NCI-H1930 (cell line): ENCODE measurements at regions not wholly inside any gene's neighbourhood (a gene's known extent, or its start where the extent isn't known, plus 50 kb on each side); places are given as distances from the start of the nearest gene placed in this dataset.
A peak's percentile ranks its signal among the peaks of the same experiment; 100 is the strongest.
"Not testable (repeated sequence)": the region's sequence is repeated elsewhere in the genome, so short reads cannot be mapped to it uniquely, and the experiment has no call there.

Experiments
- DNase-seq, 2 experiments: peaks; one replicate each; lab custom pipeline; 2025; lab: John Stamatoyannopoulos, UW

DNA sequence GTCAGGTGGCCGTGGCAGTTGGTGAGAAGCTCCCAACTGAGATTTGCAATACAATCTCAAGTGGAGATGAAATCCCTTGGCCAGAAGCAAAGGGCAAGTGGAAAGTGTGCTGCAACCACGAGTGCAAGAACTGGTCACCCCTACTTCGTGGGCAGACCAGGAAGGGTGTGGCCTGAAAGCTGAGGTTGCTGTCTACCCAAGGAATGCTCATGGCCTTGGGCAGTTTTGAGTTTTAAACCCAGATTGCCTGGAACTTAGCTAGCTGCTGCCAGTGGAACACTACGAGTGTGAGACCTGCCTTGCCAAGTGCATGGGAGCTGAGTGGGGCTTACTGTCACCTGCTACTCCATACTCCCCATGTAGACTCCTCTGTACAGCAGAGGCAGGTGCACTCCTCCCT lies 113.3 kb upstream of the FAT3 start:
- no peak for DNase-seq

DNA sequence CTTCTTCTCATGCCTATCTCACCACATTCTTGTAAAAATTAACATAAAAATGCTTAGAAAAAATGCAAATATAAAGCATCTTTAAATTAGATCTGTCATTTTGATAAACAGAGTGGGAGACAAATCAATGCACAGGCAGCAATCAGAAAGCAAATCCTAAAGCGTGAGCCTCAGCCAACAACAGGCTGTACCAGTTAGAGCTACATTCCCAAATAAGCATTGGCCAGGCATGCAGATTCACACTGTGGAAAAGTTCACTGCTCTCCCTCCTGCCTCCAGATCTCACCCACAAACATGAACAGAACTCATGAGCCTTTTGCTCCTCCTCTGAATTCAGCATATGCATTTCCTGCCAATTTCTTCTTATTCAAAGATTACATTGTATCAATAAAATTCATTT lies 115.2 kb upstream of the FAT3 start:
- DNase-seq: no peak

DNA sequence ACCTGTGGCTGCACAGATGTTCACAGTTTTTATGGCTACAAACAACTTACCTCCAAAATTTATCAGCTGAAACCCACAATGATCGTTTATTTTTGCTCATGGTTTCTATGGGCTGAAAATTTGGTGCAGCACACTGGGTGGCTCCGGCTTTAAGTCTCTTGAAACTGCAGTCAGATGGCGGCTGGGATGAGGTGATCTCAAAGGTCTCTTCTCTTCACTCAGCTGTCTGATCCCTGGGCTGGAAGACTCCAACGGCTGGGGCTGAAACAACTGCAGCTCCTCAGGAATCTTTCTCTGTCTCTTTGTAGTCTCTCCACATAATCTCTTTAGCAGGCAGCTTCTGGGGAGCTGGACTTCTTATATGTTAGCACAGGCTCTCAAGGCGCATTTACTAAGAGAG lies 117.3 kb upstream of the FAT3 start:
- DNase-seq: no peak

DNA sequence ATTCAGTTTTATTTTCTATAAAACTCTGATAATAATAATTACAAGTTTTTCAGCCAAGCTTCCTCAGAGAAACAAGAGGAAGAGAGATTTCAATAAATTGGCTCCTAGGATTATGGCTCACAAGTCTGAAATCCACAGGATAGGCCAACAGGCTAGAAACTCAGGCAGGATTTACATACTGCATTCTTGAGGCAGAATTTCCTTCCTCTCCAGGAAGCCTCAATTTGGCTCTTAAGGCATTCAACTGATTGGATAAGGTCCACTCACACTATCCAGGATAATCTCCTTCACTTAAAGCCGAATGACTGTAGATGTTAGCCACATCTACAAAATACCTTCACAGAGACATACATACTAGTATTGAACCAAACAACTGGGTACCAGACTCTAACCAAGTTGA lies 120.3 kb upstream of the FAT3 start:
- no peak for DNase-seq

DNA sequence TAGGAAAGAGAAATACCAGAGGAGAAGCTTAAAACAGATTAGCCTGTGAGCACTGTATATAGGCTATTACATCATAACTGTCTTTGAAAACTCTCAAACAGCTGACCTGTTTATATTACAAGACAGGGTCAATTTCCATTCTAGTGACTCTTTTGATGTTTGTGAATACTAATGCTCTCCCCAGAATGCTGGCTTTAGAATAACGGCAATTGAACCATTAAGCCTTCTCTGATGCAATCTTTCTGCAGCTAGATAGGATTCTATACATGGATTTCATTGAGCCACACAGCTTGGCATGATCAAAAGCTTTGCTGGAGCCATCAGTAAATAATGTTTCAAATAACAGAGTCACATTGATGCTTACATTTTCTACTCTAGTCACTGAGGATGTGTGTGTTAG lies 122.7 kb upstream of the FAT3 start:
- peak; percentile 47 to 49 for DNase-seq

DNA sequence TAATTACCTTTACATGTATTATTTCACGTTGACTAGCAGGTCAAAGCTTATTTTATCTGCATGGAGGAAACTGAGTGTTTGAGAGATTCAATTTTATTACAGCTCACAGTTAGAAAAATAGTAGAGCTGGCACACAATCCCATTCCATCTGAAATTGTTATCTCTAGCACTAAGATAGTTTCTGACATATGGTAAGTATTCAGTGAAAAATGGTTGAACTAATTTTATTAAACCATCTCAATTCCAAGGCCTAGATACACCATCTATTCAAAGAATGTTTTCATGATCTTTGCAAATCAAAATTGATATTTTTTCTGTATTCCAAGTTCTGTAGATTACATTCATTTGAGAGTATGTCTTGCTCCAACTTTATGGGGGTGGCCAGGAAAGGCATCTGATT lies 125.4 kb upstream of the FAT3 start:
- DNase-seq: no peak

DNA sequence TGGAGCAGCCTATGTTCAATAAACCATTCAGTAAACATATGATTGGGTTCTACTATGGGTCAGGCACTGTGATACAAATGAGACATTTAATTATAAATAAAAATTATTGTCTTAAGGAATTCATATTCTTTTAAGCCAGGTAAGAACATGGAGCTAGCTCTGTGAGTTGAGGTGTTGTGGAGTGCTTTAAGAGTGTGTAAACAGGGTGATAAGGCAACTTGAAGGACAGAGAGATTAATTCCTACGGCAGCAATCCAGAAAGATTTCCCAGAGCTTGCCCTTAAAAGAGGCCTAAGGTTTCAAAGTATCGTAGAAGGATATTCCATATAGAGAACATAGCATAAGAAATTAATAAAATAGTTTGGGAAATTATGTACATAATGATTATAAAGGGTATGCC lies 126.4 kb upstream of the FAT3 start:
- no peak for DNase-seq

DNA sequence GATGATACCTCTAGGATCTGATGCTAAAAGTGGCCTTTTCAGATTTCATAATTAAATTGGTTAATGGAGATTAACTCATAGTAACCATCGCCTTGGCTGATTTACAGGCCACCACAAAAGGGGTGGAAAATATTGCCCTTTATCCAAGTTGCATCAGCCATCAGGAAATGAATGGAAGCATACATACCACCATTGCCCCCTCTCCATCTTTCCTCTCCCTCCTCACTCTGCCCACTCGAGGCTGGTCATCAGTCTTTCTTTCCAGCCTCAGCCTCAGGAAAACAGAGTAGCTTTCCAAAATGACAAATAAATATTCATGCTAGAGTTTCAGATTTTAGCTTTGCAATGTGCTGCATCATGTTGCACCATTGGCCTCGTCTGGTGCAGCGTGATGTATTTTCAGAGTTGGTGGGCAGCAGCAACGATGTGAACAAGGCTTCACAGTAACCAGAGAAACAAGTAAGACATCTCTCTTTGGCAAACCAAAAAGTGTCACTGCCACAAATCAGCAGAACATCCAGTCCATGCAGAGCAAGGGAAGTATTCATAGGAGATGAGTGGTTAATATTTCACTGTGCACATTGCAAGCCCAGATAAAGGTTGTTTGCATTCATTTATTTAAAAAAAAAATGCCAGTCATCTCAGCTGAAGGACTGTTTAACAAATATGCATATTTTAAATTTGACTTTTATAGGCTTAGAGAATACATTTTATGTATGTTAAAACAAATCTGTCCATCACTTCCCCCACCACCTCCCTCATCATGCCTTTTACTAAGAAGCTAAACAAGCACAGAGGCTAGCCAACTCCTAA lies 136.7 kb upstream of the FAT3 start:
- no peak for DNase-seq

DNA sequence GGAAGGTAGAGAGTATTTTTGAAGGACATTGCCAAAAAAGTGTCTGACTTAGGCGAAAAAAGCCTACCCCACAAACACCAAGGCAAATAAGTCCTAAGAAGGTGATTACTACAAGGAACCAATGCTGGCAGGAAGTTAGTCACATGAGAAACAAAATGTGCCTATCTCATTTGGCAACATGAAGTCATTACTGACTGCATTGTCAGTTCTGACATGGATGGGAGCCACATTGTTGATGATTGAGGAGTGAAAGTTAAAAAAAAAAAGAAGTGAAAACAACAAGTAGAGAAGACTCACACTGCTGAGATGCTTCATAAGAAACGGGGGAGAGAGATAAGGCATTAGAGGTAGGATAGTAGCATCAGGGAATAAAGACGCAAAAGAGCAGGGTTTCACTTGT lies 141.5 kb upstream of the FAT3 start:
- no peak for DNase-seq

DNA sequence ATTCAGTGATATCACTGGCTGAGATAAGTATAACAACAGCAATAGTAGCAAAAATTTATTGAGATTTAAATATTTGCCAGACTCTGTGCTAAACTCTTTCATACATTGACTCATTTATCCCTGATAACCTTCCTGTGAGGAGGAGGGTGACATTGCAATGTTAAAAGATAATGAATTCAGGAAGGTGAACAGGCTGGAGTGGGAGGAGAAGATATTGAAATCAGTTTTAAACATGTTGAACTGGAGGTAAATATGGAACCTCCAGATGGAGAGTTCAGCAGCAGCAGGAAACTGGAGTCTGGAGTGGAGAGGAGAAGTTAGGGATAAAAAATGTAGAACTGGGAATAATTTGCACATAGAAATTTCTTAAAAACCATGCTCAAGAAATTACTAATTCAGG lies 142.0 kb upstream of the FAT3 start:
- no peak for DNase-seq

DNA sequence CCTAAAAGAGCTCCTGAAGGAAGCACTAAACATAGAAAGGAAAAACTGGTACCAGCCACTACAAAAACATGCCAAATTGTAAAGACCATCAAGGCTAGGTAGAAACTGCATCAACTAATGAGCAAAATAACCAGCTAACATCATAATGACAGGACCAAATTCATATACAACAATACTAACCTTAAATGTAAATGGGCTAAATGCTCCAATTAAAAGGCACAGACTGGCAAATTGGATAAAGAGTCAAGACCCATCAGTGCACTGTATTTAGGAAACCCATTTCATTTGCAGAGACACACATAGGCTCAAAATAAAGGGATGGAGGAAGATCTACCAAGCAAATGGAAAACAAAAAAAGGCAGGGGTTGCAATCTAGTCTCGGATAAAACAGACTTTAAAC lies 150.1 kb upstream of the FAT3 start:
- not testable (repeated sequence) for DNase-seq

DNA sequence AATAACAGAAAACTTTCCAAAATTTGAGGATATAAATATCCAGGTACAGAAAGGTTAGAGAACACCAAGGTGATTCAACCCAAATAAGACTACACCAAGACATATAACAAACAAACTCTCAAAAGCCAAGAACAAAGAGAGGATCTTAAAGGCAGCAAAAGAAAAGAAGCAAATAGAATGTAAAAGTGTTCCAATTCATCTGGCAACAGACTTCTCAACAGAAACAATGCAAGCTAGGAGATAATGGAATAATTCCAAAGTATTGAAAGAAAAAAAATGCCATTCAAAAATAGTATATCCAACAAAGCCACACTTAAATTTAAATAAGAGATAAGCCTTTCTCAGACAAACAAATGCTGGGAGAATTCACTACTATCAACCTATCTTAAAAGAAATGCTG lies 153.0 kb upstream of the FAT3 start:
- no peak for DNase-seq

DNA sequence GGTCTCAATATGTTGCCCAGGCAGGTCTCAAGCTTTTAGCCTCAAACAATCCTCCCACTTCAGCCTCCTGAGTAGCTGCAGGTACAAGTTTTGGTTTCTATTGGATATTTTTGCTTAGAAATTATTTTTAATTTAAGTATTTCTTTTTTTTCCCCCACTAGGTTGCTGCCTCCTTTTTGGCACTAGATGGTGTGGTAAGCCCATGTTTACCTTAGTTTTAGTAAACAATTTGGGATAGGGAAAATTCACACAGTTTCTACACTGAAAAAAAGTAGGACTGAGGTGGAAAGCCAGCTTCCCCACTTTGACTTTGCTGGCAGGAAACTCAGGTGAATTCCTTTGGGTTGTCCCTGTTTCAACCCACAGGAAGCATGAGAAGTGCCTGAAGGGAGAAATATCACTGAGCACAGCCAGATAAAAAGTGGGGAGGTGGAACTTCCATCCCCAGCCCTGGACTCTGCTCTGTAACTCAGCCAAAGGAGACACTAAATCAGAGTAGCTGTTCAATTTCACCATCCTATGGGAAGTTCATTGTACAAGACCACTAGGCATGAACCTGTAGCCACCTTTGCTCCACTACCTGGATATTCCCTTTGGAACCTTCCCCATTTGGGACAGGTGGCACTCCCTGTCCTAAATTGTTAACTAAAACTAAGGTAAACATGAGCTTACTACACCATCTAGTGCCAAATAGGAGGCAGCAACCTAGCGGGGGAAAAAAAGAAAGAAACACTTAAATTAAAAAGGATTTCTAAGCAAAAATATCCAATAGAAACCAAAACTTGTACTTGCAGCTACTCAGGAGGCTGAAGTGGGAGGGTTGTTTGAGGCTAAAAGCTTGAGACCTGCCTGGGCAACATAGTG lies 154.4 kb upstream of the FAT3 start:
- no peak for DNase-seq

DNA sequence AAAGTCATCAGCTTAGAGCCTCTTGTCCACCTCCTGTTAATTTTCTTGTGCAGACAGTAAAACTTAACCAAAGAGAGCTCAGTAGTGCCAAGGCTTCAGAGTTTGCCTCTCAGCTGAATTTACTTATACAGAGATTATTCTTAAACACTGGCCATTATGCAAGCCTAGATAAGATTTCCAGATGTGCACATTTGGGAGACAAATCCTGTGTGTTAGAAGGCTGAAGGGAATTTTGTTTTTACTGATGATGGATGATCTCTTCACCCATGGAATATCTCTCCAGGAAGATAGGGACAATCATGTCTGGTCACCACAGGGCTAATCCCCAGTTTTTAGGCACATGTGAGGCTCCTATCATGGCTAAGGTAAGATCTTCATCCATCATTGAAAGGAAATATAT lies 157.6 kb upstream of the FAT3 start:
- DNase-seq: no peak

DNA sequence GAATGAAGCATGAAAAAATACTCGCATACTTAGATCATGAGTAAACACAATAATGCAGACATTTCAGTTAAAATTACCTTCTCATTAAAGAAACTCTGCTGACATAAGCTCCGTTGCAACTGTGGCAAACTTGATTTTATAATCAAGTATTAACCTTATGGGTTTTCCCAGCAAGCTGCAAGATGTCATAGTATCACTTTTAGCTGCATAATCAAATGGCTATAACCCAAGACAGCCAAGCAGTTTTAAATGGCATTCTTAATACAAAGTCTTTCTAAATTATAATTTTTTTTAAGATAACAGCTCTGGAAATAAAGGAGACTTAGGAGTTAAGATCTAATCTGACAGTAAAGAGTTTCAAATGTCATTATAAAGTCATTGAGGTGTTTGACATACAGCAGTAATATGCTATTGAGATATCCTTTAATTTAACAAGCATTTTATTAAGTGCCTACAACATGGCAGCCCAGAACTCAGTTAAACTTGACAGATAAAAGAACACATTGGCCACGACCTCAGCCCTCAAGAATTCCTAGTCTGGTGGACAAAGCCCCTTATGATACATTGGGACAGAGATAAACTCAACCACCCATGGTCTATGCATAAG lies 163.1 kb upstream of the FAT3 start:
- no peak for DNase-seq

DNA sequence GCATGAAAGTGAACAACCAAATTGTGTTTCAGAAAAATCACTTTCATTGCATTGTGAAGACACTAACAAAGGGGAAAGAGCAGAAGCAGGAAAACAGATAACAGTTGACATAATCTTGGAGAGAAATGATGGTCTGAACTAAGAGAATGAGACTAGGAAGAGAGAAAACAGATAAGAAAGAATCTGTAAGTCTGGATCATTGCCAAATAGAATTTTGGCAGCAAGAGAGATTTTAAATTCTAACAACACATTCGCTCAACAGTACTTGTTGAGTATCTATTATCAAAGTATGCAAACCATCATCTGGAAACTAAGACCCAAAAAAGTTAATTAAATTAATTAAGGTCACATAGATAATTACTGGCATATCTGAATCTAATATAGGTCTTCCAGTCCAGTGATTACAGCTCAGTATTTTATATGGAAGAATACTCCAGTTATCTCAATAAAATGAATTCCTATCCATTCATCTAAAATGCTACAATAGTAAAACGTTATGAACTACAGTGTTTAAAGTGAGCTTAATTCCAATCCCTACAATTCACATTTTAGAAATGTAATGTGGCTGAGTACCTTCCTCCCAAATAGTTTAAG lies 166.7 kb upstream of the FAT3 start:
- no peak for DNase-seq

DNA sequence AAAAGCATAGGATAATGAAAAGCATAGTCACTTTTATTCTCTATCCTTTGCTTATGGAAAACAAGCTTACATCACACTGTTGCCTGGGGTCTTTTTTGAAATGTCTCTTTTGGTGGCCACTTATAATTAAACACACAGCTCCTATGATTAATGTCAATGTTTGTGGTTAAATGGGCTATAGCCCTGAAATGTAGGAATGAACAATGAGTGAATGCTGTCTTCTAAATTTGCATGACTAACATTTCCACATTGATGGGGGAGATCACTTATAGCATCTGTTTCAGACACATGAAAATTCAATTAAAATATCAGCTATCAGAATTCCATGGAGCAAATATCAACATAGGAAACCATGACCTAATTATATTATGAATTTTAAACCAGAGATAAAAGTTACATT lies 171.4 kb upstream of the FAT3 start:
- DNase-seq: no peak

DNA sequence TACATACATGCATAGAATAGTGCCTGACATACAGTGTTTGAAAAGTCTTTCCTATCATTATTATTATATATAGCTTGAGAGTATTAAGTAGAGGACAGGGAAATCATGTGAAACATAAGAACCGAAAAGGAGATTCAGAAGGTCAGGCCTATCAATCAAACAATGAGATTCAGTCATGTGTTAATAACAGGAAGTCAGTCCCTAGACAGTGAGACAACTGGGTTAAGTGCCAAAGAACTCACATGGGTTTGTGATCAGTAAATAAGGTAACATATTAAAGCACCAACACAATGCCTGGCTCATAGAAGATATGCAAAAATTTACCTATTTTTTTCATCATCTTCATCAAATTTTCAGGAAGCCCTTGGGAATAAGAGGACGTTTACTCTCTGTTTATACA lies 174.3 kb upstream of the FAT3 start:
- DNase-seq: no peak

DNA sequence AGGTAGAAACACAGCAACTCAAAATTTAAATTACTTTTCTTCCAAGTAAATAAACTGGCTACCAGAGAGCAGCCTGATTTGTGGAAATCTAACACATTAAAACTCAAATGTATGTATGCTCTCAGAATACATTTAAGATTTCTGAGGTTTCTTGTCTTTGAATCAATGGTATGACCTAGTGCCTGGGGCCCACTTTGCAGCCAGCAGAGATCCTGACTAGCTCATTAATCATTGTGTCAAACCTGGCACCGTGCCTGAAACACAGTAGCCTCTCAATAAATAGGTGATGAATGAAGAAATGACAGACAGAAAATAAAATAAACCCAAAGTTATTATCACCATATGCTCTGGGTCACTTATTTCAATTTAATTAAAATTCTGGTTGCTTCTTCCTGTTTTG lies 176.2 kb upstream of the FAT3 start:
- no peak for DNase-seq

DNA sequence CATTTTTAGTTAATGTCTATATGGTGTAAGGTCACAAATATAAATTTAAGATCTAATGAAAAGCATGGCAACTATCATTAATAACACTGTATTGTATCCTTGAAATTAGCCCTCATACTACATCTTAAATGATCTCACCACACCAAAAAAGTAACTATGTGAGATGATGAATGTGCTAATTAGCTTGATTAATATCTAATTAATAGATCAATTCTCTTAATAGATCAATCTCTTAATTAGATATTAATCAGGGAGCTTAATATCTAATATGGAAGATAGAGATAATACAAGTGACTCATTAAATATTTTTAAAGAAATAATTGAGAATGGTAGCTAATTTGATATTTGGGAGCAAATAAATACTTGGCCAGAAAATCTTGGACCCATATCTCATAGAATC lies 178.5 kb upstream of the FAT3 start:
- no peak for DNase-seq

DNA sequence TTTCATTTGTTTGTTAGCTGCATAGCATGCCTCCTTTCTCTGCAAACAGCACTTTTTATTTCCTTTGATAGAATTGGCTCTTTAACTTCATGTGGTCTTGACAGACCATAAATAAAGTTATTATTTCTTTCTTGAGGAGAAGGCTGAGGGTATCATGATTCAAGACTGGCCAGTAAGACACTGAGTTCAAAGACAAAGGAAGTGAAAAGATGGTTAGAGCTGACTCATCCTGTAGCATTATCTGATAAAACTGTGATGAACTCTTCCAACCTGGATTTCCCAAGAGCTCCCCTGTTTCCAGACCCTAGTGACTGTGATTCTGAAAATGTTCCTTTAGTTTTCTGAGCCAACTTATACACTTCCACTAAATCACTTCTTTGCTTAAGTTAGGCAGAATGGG lies 179.3 kb upstream of the FAT3 start:
- no peak for DNase-seq

DNA sequence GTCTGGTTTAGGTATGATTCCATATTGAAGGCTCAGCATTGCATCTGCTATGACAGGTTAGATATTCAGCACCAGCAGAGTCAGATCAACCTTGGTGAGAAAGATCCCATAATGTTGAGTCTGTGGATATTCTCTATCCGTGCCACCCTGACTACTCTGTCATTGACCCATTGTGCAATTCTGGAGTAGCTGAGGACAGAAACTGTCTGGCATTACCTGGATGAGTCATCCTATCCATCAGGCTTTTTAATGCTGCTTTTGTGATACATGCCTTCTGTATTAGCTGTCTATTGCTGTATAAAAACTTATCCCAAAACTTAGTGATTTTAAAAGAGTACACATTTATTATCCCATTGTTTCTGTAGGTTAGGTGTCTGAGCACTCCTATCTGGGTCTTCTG lies 189.1 kb upstream of the FAT3 start:
- DNase-seq: no peak

DNA sequence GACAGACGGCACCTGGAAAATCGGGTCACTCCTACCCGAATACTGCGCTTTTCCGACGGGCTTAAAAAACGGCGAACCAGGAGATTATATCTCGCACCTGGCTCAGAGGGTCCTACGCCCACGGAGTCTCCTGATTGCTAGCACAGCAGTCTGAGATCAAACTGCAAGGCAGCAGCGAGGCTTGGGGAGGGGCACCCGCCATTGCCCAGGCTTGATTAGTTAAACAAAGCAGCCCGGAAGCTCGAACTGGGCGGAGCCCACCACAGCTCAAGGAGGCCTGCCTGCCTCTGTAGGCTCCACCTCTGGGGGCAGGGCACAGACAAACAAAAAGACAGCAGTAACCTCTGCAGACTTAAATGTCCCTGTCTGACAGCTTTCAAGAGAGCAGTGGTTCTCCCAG lies 197.5 kb upstream of the FAT3 start:
- not testable (repeated sequence) for DNase-seq
